ENCODE measurements at regions not wholly inside any gene's neighbourhood (a gene's known extent, or its start where the extent isn't known, plus 50 kb on each side); places are given as distances from the start of the nearest gene placed in this dataset.

- H3K27ac ChIP-seq (ENCODE audit: low read depth, low read length) = no peak overlapping the region
- no peaks in the 10 kb centered on the region for H3K36me3 ChIP-seq (ENCODE audit: control insufficient read depth in 1 of 2, insufficient read depth in 2 of 2, low read length in 2 of 2)
- H3K9me3 ChIP-seq (ENCODE audit: control insufficient read depth in 1 of 2, low read length in 2 of 2) = no peaks in the 10 kb centered on the region
- H3K4me3 ChIP-seq (ENCODE audit: low read depth in 1 of 2, low read length in 2 of 2) = no peak overlapping the region
- H3K27me3 ChIP-seq (ENCODE audit: control insufficient read depth in 1 of 2, insufficient read depth in 2 of 2, low read length in 2 of 2) = no peaks in the 10 kb centered on the region
- no peak overlapping the region for H3K9ac ChIP-seq (ENCODE audit: low read depth in 1 of 2, low read length in 2 of 2)
- H3K4me1 ChIP-seq (ENCODE audit: control insufficient read depth in 1 of 2, insufficient read depth in 2 of 2, low read length in 2 of 2) = peaks cover 0 to 7% of the 10 kb centered on the region in 2 donors
Measured at GRCh38 chr10:93193906-93194305, 120.2 kb downstream of the CYP26A1 start.

GRCh38 chr10:93198401-93199131 lies 124.9 kb downstream of the CYP26A1 start:
- no peaks in the 10 kb centered on the region for H3K36me3 ChIP-seq (ENCODE audit: control insufficient read depth in 1 of 2, insufficient read depth in 2 of 2, low read length in 2 of 2)
- H3K27ac ChIP-seq (ENCODE audit: low read depth, low read length) = no peak overlapping the region
- no peaks in the 10 kb centered on the region for H3K9me3 ChIP-seq (ENCODE audit: control insufficient read depth in 1 of 2, low read length in 2 of 2)
- H3K4me1 ChIP-seq (ENCODE audit: control insufficient read depth in 1 of 2, insufficient read depth in 2 of 2, low read length in 2 of 2) = peaks cover 4 to 7% of the 10 kb centered on the region in 2 donors
- H3K9ac ChIP-seq (ENCODE audit: low read depth in 1 of 2, low read length in 2 of 2) = no peak overlapping the region
- no peaks in the 10 kb centered on the region for H3K27me3 ChIP-seq (ENCODE audit: control insufficient read depth in 1 of 2, insufficient read depth in 2 of 2, low read length in 2 of 2)
- H3K4me3 ChIP-seq (ENCODE audit: low read depth in 1 of 2, low read length in 2 of 2) = peak overlapping the region; percentile 58 to 61

GRCh38 chr10:93199191-93199751 lies 125.6 kb downstream of the CYP26A1 start:
- Histone ChIP-seq H3K4me1 (ENCODE audit: control insufficient read depth in 1 of 2, insufficient read depth in 2 of 2, low read length in 2 of 2) (peaks cover 4 to 7% of the 10 kb centered on the region in 2 donors), H3K36me3 (ENCODE audit: control insufficient read depth in 1 of 2, insufficient read depth in 2 of 2, low read length in 2 of 2) (no peaks in the 10 kb centered on the region), H3K27me3 (ENCODE audit: control insufficient read depth in 1 of 2, insufficient read depth in 2 of 2, low read length in 2 of 2) (no peaks in the 10 kb centered on the region), H3K9me3 (ENCODE audit: control insufficient read depth in 1 of 2, low read length in 2 of 2) (no peaks in the 10 kb centered on the region), H3K27ac (ENCODE audit: low read depth, low read length) (no peak overlapping the region), H3K9ac (ENCODE audit: low read depth in 1 of 2, low read length in 2 of 2) (peak overlapping the region in 1 of 2 donors; percentile 14), H3K4me3 (ENCODE audit: low read depth in 1 of 2, low read length in 2 of 2) (peak overlapping the region; percentile 58 to 61)

- Histone ChIP-seq H3K27me3 (ENCODE audit: control insufficient read depth in 1 of 2, insufficient read depth in 2 of 2, low read length in 2 of 2) (no peaks in the 10 kb centered on the region), H3K9ac (ENCODE audit: low read depth in 1 of 2, low read length in 2 of 2) (no peak overlapping the region), H3K36me3 (ENCODE audit: control insufficient read depth in 1 of 2, insufficient read depth in 2 of 2, low read length in 2 of 2) (no peaks in the 10 kb centered on the region), H3K27ac (ENCODE audit: low read depth, low read length) (no peak overlapping the region), H3K4me3 (ENCODE audit: low read depth in 1 of 2, low read length in 2 of 2) (no peak overlapping the region), H3K9me3 (ENCODE audit: control insufficient read depth in 1 of 2, low read length in 2 of 2) (no peaks in the 10 kb centered on the region), H3K4me1 (ENCODE audit: control insufficient read depth in 1 of 2, insufficient read depth in 2 of 2, low read length in 2 of 2) (no peaks in the 10 kb centered on the region)
Measured at GRCh38 chr10:93204494-93205485, 131.1 kb downstream of the CYP26A1 start.

DNA sequence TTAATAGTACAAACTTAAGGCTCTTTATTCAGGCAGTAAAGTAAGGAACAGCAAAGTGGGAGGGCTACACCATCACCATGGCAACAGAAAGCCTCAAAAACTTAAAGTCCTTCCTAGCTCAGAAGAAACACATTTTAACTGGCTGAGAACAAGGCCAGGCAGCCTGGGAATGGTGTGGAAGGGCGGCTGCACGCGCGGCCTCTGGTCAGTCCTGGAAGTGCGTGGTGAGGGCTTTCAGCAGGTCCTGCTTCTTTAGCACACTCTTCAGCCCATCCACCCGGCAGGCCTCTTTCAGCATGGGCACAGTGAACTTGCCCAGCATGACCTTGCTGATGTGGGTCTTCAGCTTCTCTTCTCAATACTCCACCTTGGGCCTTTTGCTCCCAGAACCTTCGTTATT lies 133.0 kb downstream of the CYP26A1 start:
- H3K36me3 ChIP-seq (ENCODE audit: control insufficient read depth in 1 of 2, insufficient read depth in 2 of 2, low read length in 2 of 2) = no peaks in the 10 kb centered on the region
- no peak overlapping the region for H3K9ac ChIP-seq (ENCODE audit: low read depth in 1 of 2, low read length in 2 of 2)
- H3K27me3 ChIP-seq (ENCODE audit: control insufficient read depth in 1 of 2, insufficient read depth in 2 of 2, low read length in 2 of 2) = no peaks in the 10 kb centered on the region
- no peaks in the 10 kb centered on the region for H3K4me1 ChIP-seq (ENCODE audit: control insufficient read depth in 1 of 2, insufficient read depth in 2 of 2, low read length in 2 of 2)
- no peak overlapping the region for H3K4me3 ChIP-seq (ENCODE audit: low read depth in 1 of 2, low read length in 2 of 2)
- H3K27ac ChIP-seq (ENCODE audit: low read depth, low read length) = no peak overlapping the region
- H3K9me3 ChIP-seq (ENCODE audit: control insufficient read depth in 1 of 2, low read length in 2 of 2) = no peaks in the 10 kb centered on the region

DNA sequence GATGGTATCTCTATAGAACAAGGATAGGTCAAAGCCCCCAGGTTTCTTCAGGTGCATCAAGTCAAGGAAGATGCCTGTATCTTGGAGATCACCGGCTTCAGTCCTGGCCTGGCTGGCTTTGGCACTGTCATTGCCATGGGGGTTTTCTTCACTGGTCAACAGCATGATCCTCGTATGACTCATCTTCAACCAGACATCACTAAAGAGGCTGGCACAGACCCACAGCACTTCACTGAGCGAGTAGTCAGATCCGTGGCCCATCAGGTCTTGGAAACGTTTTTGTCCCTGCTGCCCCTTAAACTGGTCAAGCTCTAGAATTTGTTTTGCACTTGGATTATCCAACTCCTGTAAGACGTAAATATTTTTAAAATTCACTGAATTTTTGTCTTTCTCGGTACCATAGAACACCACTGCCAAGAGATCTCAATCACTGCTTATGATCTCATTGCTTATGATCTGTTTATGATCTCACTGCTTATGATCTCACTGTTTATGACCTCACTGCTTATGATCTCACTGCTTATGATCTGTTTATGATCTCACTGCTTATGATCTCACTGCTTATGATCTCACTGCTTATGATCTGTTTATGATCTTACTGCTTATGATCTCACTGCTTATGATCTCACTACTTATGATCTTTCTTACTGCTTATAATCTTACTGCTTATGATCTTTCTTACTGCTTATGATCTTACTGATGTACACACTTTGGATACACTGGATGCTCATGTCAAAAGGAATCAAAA lies 135.2 kb downstream of the CYP26A1 start:
- H3K36me3 ChIP-seq (ENCODE audit: control insufficient read depth in 1 of 2, insufficient read depth in 2 of 2, low read length in 2 of 2) = no peaks in the 10 kb centered on the region
- H3K4me3 ChIP-seq (ENCODE audit: low read depth in 1 of 2, low read length in 2 of 2) = no peak overlapping the region
- H3K4me1 ChIP-seq (ENCODE audit: control insufficient read depth in 1 of 2, insufficient read depth in 2 of 2, low read length in 2 of 2) = no peaks in the 10 kb centered on the region
- no peaks in the 10 kb centered on the region for H3K9me3 ChIP-seq (ENCODE audit: control insufficient read depth in 1 of 2, low read length in 2 of 2)
- no peak overlapping the region for H3K27ac ChIP-seq (ENCODE audit: low read depth, low read length)
- no peak overlapping the region for H3K9ac ChIP-seq (ENCODE audit: low read depth in 1 of 2, low read length in 2 of 2)
- H3K27me3 ChIP-seq (ENCODE audit: control insufficient read depth in 1 of 2, insufficient read depth in 2 of 2, low read length in 2 of 2) = no peaks in the 10 kb centered on the region

GRCh38 chr10:93211991-93212390 lies 138.3 kb downstream of the CYP26A1 start:
- Histone ChIP-seq H3K27ac (ENCODE audit: low read depth, low read length) (no peak overlapping the region), H3K27me3 (ENCODE audit: control insufficient read depth in 1 of 2, insufficient read depth in 2 of 2, low read length in 2 of 2) (no peaks in the 10 kb centered on the region), H3K4me3 (ENCODE audit: low read depth in 1 of 2, low read length in 2 of 2) (no peak overlapping the region), H3K9me3 (ENCODE audit: control insufficient read depth in 1 of 2, low read length in 2 of 2) (no peaks in the 10 kb centered on the region), H3K9ac (ENCODE audit: low read depth in 1 of 2, low read length in 2 of 2) (no peak overlapping the region), H3K4me1 (ENCODE audit: control insufficient read depth in 1 of 2, insufficient read depth in 2 of 2, low read length in 2 of 2) (no peaks in the 10 kb centered on the region), H3K36me3 (ENCODE audit: control insufficient read depth in 1 of 2, insufficient read depth in 2 of 2, low read length in 2 of 2) (no peaks in the 10 kb centered on the region)

- no peak overlapping the region for H3K4me3 ChIP-seq (ENCODE audit: low read depth in 1 of 2, low read length in 2 of 2)
- H3K9me3 ChIP-seq (ENCODE audit: control insufficient read depth in 1 of 2, low read length in 2 of 2) = no peaks in the 10 kb centered on the region
- no peaks in the 10 kb centered on the region for H3K36me3 ChIP-seq (ENCODE audit: control insufficient read depth in 1 of 2, insufficient read depth in 2 of 2, low read length in 2 of 2)
- no peak overlapping the region for H3K27ac ChIP-seq (ENCODE audit: low read depth, low read length)
- no peaks in the 10 kb centered on the region for H3K27me3 ChIP-seq (ENCODE audit: control insufficient read depth in 1 of 2, insufficient read depth in 2 of 2, low read length in 2 of 2)
- H3K9ac ChIP-seq (ENCODE audit: low read depth in 1 of 2, low read length in 2 of 2) = no peak overlapping the region
- H3K4me1 ChIP-seq (ENCODE audit: control insufficient read depth in 1 of 2, insufficient read depth in 2 of 2, low read length in 2 of 2) = no peaks in the 10 kb centered on the region
Measured at GRCh38 chr10:93215312-93215711, 141.6 kb downstream of the CYP26A1 start.

DNA sequence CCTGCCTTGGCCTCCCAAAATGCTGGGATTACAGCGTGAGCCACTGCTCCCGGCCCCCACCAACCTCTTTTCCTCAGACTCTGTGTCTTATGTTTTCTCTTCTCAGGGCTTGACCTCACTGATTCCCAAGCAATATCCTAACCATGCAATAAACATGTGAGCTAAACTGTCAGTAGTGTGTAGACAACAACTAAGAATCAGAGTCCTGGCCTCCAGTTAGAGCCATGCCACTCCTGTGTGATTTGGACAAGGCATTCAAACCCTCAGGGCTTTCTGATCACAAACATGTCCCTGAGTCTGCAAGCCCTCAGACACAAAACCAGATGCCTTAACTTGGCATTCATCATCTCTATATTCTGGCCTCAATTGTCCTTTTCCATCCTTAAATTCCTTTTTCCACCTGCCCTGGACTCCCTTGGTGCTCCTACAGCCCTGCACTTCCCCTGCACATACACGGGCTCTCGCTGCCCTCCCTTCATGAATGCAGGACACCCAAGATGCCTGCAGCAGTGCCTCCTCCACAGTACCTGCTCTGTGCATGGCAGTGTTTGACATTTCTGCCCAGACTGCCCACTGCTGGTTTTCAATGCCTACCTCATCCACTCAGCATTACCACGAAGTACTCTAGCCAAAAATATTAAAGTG lies 142.8 kb downstream of the CYP26A1 start:
- Histone ChIP-seq H3K36me3 (ENCODE audit: control insufficient read depth in 1 of 2, insufficient read depth in 2 of 2, low read length in 2 of 2) (no peaks in the 10 kb centered on the region), H3K4me3 (ENCODE audit: low read depth in 1 of 2, low read length in 2 of 2) (no peak overlapping the region), H3K9me3 (ENCODE audit: control insufficient read depth in 1 of 2, low read length in 2 of 2) (no peaks in the 10 kb centered on the region), H3K27me3 (ENCODE audit: control insufficient read depth in 1 of 2, insufficient read depth in 2 of 2, low read length in 2 of 2) (no peaks in the 10 kb centered on the region), H3K27ac (ENCODE audit: low read depth, low read length) (no peak overlapping the region), H3K9ac (ENCODE audit: low read depth in 1 of 2, low read length in 2 of 2) (no peak overlapping the region), H3K4me1 (ENCODE audit: control insufficient read depth in 1 of 2, insufficient read depth in 2 of 2, low read length in 2 of 2) (no peaks in the 10 kb centered on the region)

Data from duodenal mucosa (tissue), 2 donors.